H9 (cell line): ENCODE measurements at regions not wholly inside any gene's neighbourhood (a gene's known extent, or its start where the extent isn't known, plus 50 kb on each side); places are given as distances from the start of the nearest gene placed in this dataset.

Experiments used
- DNase-seq: peaks from one replicate; pipeline ENCODE4 v3.0.0-alpha.2; 2017
- H2AFZ ChIP-seq: one replicate; pipeline ENCODE4 v1.6.1; 2013; ENCODE audit warnings: mild to moderate bottlenecking, low read length, control low read depth, moderate library complexity
- H2AK5ac ChIP-seq: 2 replicates; pipeline ENCODE4 v1.6.1; 2013; ENCODE audit warnings: low read length, control low read depth, mixed read lengths; ENCODE audit not compliant: insufficient read length
- H2BK120ac ChIP-seq: one replicate; pipeline ENCODE4 v1.6.1; 2013; ENCODE audit warnings: low read depth, mild to moderate bottlenecking, low read length, control low read depth, inconsistent platforms; ENCODE audit not compliant: poor library complexity, severe bottlenecking
- H2BK12ac ChIP-seq: 2 replicates; pipeline ENCODE4 v1.6.1; 2013; ENCODE audit warnings: low read length, control low read depth, mixed read lengths, low read depth; ENCODE audit not compliant: insufficient read length
- H2BK15ac ChIP-seq: 2 replicates; pipeline ENCODE4 v1.6.1; 2013; ENCODE audit warnings: low read depth, low read length, control low read depth
- H2BK20ac ChIP-seq: one replicate; pipeline ENCODE4 v1.6.1; 2013; ENCODE audit warnings: low read depth, mild to moderate bottlenecking, low read length, control low read depth, inconsistent platforms; ENCODE audit not compliant: poor library complexity, severe bottlenecking
- H2BK5ac ChIP-seq: 2 replicates; pipeline ENCODE4 v1.6.1; 2013; ENCODE audit warnings: low read length, control low read depth, mixed read lengths; ENCODE audit not compliant: insufficient read length
- H3K14ac ChIP-seq: 2 replicates; pipeline ENCODE4 v1.6.1; 2013; ENCODE audit warnings: low read length, control low read depth; ENCODE audit not compliant: insufficient read depth
- H3K18ac ChIP-seq: 2 replicates; pipeline ENCODE4 v1.6.1; 2013; ENCODE audit warnings: low read depth, mild to moderate bottlenecking, mixed read lengths, low read length, control low read depth; ENCODE audit not compliant: insufficient read length
- H3K23ac ChIP-seq: 2 replicates; pipeline ENCODE4 v1.6.1; 2013; ENCODE audit warnings: low read length, control low read depth, mixed read lengths, low read depth; ENCODE audit not compliant: insufficient read length
- H3K23me2 ChIP-seq: 2 replicates; pipeline ENCODE4 v1.6.1; 2013; ENCODE audit warnings: low read depth, mild to moderate bottlenecking, mixed read lengths, low read length, control low read depth; ENCODE audit not compliant: insufficient read length, poor library complexity, severe bottlenecking
- H3K27ac ChIP-seq: 2 replicates; pipeline ENCODE4 v1.5.1; 2013; ENCODE audit warnings: low read length, control low read depth, mixed read lengths, low read depth; ENCODE audit not compliant: insufficient read length
- H3K27me3 ChIP-seq: 2 replicates; pipeline ENCODE4 v1.6.1; 2013; ENCODE audit warnings: low read length, control low read depth, inconsistent platforms; ENCODE audit not compliant: insufficient read depth
- H3K4ac ChIP-seq: 2 replicates; pipeline ENCODE4 v1.6.1; 2013; ENCODE audit warnings: low read depth, mild to moderate bottlenecking, control low read depth, inconsistent platforms, low read length, moderate library complexity
- H3K4me1 ChIP-seq: 2 replicates; pipeline ENCODE4 v1.6.1; 2013; ENCODE audit warnings: low read length, control low read depth, inconsistent platforms; ENCODE audit not compliant: insufficient read depth
- H3K4me2 ChIP-seq: 2 replicates; pipeline ENCODE4 v1.6.1; 2013; ENCODE audit warnings: low read length, control low read depth, mixed read lengths; ENCODE audit not compliant: insufficient read length, insufficient read depth
- H3K56ac ChIP-seq: 2 replicates; pipeline ENCODE4 v1.6.1; 2013; ENCODE audit warnings: low read depth, mild to moderate bottlenecking, mixed read lengths, low read length, control low read depth; ENCODE audit not compliant: insufficient read length
- H3K79me1 ChIP-seq: 2 replicates; pipeline ENCODE4 v1.6.1; 2013; ENCODE audit warnings: low read depth, mild to moderate bottlenecking, moderate library complexity, low read length, control low read depth, inconsistent platforms; ENCODE audit not compliant: insufficient read depth, poor library complexity, severe bottlenecking
- H3K79me2 ChIP-seq: 2 replicates; pipeline ENCODE4 v1.6.1; 2013; ENCODE audit warnings: low read length, control low read depth, inconsistent platforms; ENCODE audit not compliant: insufficient read depth
- H3K9ac ChIP-seq: 2 replicates; pipeline ENCODE4 v1.6.1; 2013; ENCODE audit warnings: low read length, control low read depth, mixed read lengths; ENCODE audit not compliant: insufficient read length; ENCODE audit errors: extremely low read depth
- H3K9me3 ChIP-seq: one replicate; pipeline ENCODE4 v1.6.1; 2013; ENCODE audit warnings: low read depth, low read length, inconsistent platforms; ENCODE audit not compliant: control insufficient read depth
- H3T11ph ChIP-seq: one replicate; pipeline ENCODE4 v1.6.1; 2013; ENCODE audit warnings: mild to moderate bottlenecking, low read length, control low read depth, inconsistent platforms
- H4K20me1 ChIP-seq: one replicate; pipeline ENCODE4 v1.6.1; 2013; ENCODE audit not compliant: control insufficient read depth, insufficient read length, insufficient read depth
- H4K5ac ChIP-seq: 2 replicates; pipeline ENCODE4 v1.6.1; 2013; ENCODE audit warnings: low read depth, mild to moderate bottlenecking, mixed read lengths, low read length, control low read depth; ENCODE audit not compliant: insufficient read length
- H4K8ac ChIP-seq: replicated peaks from 2 replicates; pipeline ENCODE4 v1.6.1; 2013; ENCODE audit warnings: low read length, control low read depth, mixed read lengths, low read depth; ENCODE audit not compliant: insufficient read length
- H4K91ac ChIP-seq: 2 replicates; pipeline ENCODE4 v1.6.1; 2013; ENCODE audit warnings: low read depth, mild to moderate bottlenecking, moderate library complexity, mixed read lengths, low read length, control low read depth; ENCODE audit not compliant: insufficient read length
- H3K27ac Mint-ChIP-seq, 3 experiments: 2 replicates in 2 of 3; 3 replicates in 1 of 3; pipeline ENCODE4 v1.8.0; 2020 to 2021; ENCODE audit warnings: mixed read lengths in 3 of 3, mild to moderate bottlenecking in 1 of 3, moderate library complexity in 1 of 3
- H3K27me3 Mint-ChIP-seq: 2 replicates; pipeline ENCODE4 v1.8.0; 2021; ENCODE audit warnings: low read depth, mild to moderate bottlenecking, moderate library complexity, mixed read lengths
- H3K36me3 Mint-ChIP-seq, 3 experiments: 2 replicates in 2 of 3; 3 replicates in 1 of 3; pipeline ENCODE4 v1.8.0; 2020 to 2021; ENCODE audit warnings: low read depth in 3 of 3, mixed read lengths in 3 of 3; ENCODE audit not compliant: insufficient read depth in 1 of 3
- H3K4me1 Mint-ChIP-seq, 2 experiments: 2 replicates each; pipeline ENCODE4 v1.8.0; 2020; ENCODE audit warnings: mixed read lengths in 2 of 2
- H3K4me3 Mint-ChIP-seq, 2 experiments: 2 replicates in 1 of 2; 3 replicates in 1 of 2; pipeline ENCODE4 v1.8.0; 2020 to 2021; ENCODE audit warnings: mild to moderate bottlenecking in 2 of 2, mixed read lengths in 2 of 2, moderate library complexity in 1 of 2
- H3K9me3 Mint-ChIP-seq, 2 experiments: 2 replicates in 1 of 2; 3 replicates in 1 of 2; pipeline ENCODE4 v1.8.0; 2020; ENCODE audit warnings: mild to moderate bottlenecking in 2 of 2, mixed read lengths in 2 of 2, moderate library complexity in 1 of 2
- WGBS: extraction: QIAGEN DNeasy Blood & Tissue Kit; methylation state at CpG from one replicate; pipeline ENCODE4 v1.1.7; 2013; ENCODE audit warnings: missing lambda C conversion rate, low lambda C conversion rate, mixed read lengths; ENCODE audit not compliant: insufficient read length; ENCODE audit errors: extremely low coverage; 5-methylcytosine and 5-hydroxymethylcytosine counted together
- TF ChIP-seq, protein P1 (sequence below): fragments of 200-600 bp; sonication (generic); conservative IDR thresholded peaks from 3 replicates; pipeline ENCODE4 v1.8.0; 2021; ENCODE audit warnings: antibody characterized with exemption, mild to moderate bottlenecking

DNA sequence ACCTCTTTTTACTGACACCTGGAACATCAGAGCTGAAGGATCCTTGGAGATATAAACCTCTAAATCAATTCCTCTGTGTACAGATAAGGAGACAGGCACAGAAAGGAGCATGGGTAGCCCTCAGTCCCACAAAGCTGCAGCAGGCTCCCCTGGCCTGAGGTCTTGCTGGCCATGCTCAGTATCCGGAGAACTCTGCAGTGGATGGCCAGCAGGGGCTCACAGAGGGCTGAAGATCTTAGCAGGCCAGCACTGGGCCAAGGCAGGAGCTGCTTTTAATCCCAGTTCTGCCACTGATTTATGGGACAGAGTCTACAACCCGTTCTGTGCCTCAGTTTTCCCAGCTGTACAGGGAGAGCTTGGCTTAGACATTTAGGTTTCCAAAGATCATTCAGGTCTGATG, 52.6 kb upstream of the LRRC32 start:
- H3K9me3 Mint-ChIP-seq = no peaks in the 10 kb centered on the region; a peak in 2 of 5 replicates
- no peak overlapping the region for H3K14ac ChIP-seq
- H3K36me3 Mint-ChIP-seq = no peaks in the 10 kb centered on the region
- H3K27me3 Mint-ChIP-seq = peaks cover 34% of the 10 kb centered on the region
- no peak overlapping the region for H2BK120ac ChIP-seq
- H2AFZ ChIP-seq = no peak overlapping the region
- H3K4me3 Mint-ChIP-seq = no peak overlapping the region
- TF ChIP-seq, protein P1, sequence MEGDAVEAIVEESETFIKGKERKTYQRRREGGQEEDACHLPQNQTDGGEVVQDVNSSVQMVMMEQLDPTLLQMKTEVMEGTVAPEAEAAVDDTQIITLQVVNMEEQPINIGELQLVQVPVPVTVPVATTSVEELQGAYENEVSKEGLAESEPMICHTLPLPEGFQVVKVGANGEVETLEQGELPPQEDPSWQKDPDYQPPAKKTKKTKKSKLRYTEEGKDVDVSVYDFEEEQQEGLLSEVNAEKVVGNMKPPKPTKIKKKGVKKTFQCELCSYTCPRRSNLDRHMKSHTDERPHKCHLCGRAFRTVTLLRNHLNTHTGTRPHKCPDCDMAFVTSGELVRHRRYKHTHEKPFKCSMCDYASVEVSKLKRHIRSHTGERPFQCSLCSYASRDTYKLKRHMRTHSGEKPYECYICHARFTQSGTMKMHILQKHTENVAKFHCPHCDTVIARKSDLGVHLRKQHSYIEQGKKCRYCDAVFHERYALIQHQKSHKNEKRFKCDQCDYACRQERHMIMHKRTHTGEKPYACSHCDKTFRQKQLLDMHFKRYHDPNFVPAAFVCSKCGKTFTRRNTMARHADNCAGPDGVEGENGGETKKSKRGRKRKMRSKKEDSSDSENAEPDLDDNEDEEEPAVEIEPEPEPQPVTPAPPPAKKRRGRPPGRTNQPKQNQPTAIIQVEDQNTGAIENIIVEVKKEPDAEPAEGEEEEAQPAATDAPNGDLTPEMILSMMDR = peak; percentile 27; the same call in 1 of the 3 replicates
- H3K27me3 ChIP-seq = no peaks in the 10 kb centered on the region
- no peak overlapping the region for H3K18ac ChIP-seq
- no peak overlapping the region for H3K4ac ChIP-seq
- H4K8ac ChIP-seq = no peak overlapping the region
- H3K9ac ChIP-seq = no peak overlapping the region
- WGBS = no CpG with 5 or more reads among the region's 2 CpGs
- no peak overlapping the region for H3K27ac ChIP-seq
- no peak overlapping the region for H3T11ph ChIP-seq
- H3K56ac ChIP-seq = no peak overlapping the region
- no peak for DNase-seq
- no peak overlapping the region for H4K91ac ChIP-seq
- no peaks in the 10 kb centered on the region for H3K9me3 ChIP-seq
- H3K27ac Mint-ChIP-seq = no peak overlapping the region
- H3K79me2 ChIP-seq = no peaks in the 10 kb centered on the region
- H2BK5ac ChIP-seq = no peak overlapping the region
- H2BK15ac ChIP-seq = no peak overlapping the region
- no peak overlapping the region for H3K4me2 ChIP-seq
- no peaks in the 10 kb centered on the region for H4K20me1 ChIP-seq
- no peaks in the 10 kb centered on the region for H3K23me2 ChIP-seq
- H3K4me1 ChIP-seq = no peaks in the 10 kb centered on the region
- H4K5ac ChIP-seq = no peak overlapping the region
- no peak overlapping the region for H2AK5ac ChIP-seq
- H2BK12ac ChIP-seq = no peak overlapping the region
- H3K4me1 Mint-ChIP-seq = peaks cover 7 to 14% of the 10 kb centered on the region in 2 experiments
- no peak overlapping the region for H3K23ac ChIP-seq
- H3K79me1 ChIP-seq = no peaks in the 10 kb centered on the region
- no peak overlapping the region for H2BK20ac ChIP-seq
